Neural progenitor cell (in vitro differentiated cells): ENCODE measurements at regions not wholly inside any gene's neighbourhood (a gene's known extent, or its start where the extent isn't known, plus 50 kb on each side); places are given as distances from the start of the nearest gene placed in this dataset.

ENCODE experiments used
- DNase-seq: peaks from one replicate; pipeline ENCODE4 v3.0.0-alpha.2; 2016; ENCODE audit warnings: low spot score
- H2AFZ ChIP-seq: fragments of 200-600 bp; sonication (generic); replicated peaks from 2 replicates; pipeline ENCODE4 v1.6.1; 2016; ENCODE audit warnings: antibody characterized with exemption
- H3F3A ChIP-seq: fragments of 200-600 bp; sonication (generic); 2 replicates; pipeline ENCODE4 v1.6.1; 2016; ENCODE audit warnings: antibody characterized with exemption, low read depth
- H3K27ac ChIP-seq: fragments of 200-600 bp; sonication (generic); 2 replicates; pipeline ENCODE4 v1.5.1; 2016; ENCODE audit warnings: mild to moderate bottlenecking
- H3K27me3 ChIP-seq: fragments of 200-600 bp; sonication (generic); 2 replicates; pipeline ENCODE4 v1.6.1; 2016; ENCODE audit warnings: mild to moderate bottlenecking, moderate library complexity
- H3K36me3 ChIP-seq: fragments of 200-600 bp; sonication (generic); 2 replicates; pipeline ENCODE4 v1.5.1; 2016
- H3K4me1 ChIP-seq: fragments of 200-600 bp; sonication (generic); 2 replicates; pipeline ENCODE4 v1.6.1; 2016; ENCODE audit warnings: mixed run types
- H3K4me2 ChIP-seq: fragments of 200-600 bp; sonication (generic); 2 replicates; pipeline ENCODE4 v1.6.1; 2016
- H3K4me3 ChIP-seq: fragments of 200-600 bp; sonication (generic); 2 replicates; pipeline ENCODE4 v1.5.1; 2016
- H3K79me2 ChIP-seq: fragments of 200-600 bp; sonication (generic); 2 replicates; pipeline ENCODE4 v1.6.1; 2016; ENCODE audit warnings: low read depth
- H3K9ac ChIP-seq: fragments of 200-600 bp; sonication (generic); 2 replicates; pipeline ENCODE4 v1.6.1; 2016
- H3K9me3 ChIP-seq: fragments of 200-600 bp; sonication (generic); 2 replicates; pipeline ENCODE4 v1.5.1; 2016; ENCODE audit warnings: low read depth
- H4K20me1 ChIP-seq: fragments of 200-600 bp; sonication (generic); 2 replicates; pipeline ENCODE4 v1.6.1; 2016; ENCODE audit warnings: low read depth
- H3K27ac Mint-ChIP-seq: 3 replicates; pipeline ENCODE4 v1.8.0; 2021; ENCODE audit warnings: mixed read lengths
- H3K27me3 Mint-ChIP-seq: 2 replicates; pipeline ENCODE4 v1.8.0; 2022; ENCODE audit warnings: low read depth, mild to moderate bottlenecking, inconsistent platforms, moderate library complexity, mixed read lengths; ENCODE audit not compliant: insufficient read depth
- H3K36me3 Mint-ChIP-seq: 3 replicates; pipeline ENCODE4 v1.8.0; 2021; ENCODE audit warnings: mixed read lengths
- H3K4me1 Mint-ChIP-seq: 3 replicates; pipeline ENCODE4 v1.8.0; 2021; ENCODE audit warnings: mixed read lengths
- H3K4me3 Mint-ChIP-seq: 3 replicates; pipeline ENCODE4 v1.8.0; 2021; ENCODE audit warnings: mild to moderate bottlenecking, moderate library complexity, mixed read lengths
- H3K9me3 Mint-ChIP-seq: 3 replicates; pipeline ENCODE4 v1.8.0; 2020; ENCODE audit warnings: mixed read lengths
- CTCF ChIP-seq: fragments of 200-600 bp; sonication (generic); IDR thresholded peaks from 2 replicates; pipeline ENCODE4 v1.5.1; 2017; ENCODE audit warnings: antibody characterized with exemption, mild to moderate bottlenecking
- EZH2 ChIP-seq: fragments of 200-600 bp; sonication (generic); IDR thresholded peaks from 2 replicates; pipeline ENCODE4 v1.6.1; 2017; ENCODE audit warnings: antibody characterized with exemption, mild to moderate bottlenecking, moderate library complexity
- EZH2phosphoT487 ChIP-seq: fragments of 200-600 bp; sonication (generic); IDR thresholded peaks from 2 replicates; pipeline ENCODE4 v1.6.1; 2017; ENCODE audit warnings: antibody characterized with exemption

GRCh38 chr7:67823345-67823744, 826.7 kb downstream of the TYW1 start:
- no peaks in the 10 kb centered on the region for H4K20me1 ChIP-seq
- no peak for TF ChIP-seq EZH2
- no peak for TF ChIP-seq CTCF
- TF ChIP-seq EZH2phosphoT487 = no peak
- no peaks in the 10 kb centered on the region for H3K9me3 ChIP-seq
- no peaks in the 10 kb centered on the region for H3K27me3 ChIP-seq
- H3F3A ChIP-seq = no peaks in the 10 kb centered on the region
- Mint-ChIP-seq H3K36me3 (no peaks in the 10 kb centered on the region), H3K4me3 (no peak overlapping the region), H3K9me3 (peaks cover 4% of the 10 kb centered on the region), H3K4me1 (no peaks in the 10 kb centered on the region), H3K27ac (no peak overlapping the region), H3K27me3 (peaks cover 11% of the 10 kb centered on the region)
- H3K9ac ChIP-seq = no peak overlapping the region
- H2AFZ ChIP-seq = no peak overlapping the region
- DNase-seq = no peak
- no peak overlapping the region for H3K4me3 ChIP-seq
- H3K36me3 ChIP-seq = no peaks in the 10 kb centered on the region
- no peak overlapping the region for H3K27ac ChIP-seq
- no peaks in the 10 kb centered on the region for H3K4me1 ChIP-seq
- H3K4me2 ChIP-seq = no peak overlapping the region
- no peaks in the 10 kb centered on the region for H3K79me2 ChIP-seq

- H3F3A ChIP-seq = no peaks in the 10 kb centered on the region
- Mint-ChIP-seq H3K4me1 (no peaks in the 10 kb centered on the region), H3K36me3 (no peaks in the 10 kb centered on the region), H3K27ac (no peak overlapping the region), H3K4me3 (no peak overlapping the region), H3K9me3 (peaks cover 4% of the 10 kb centered on the region), H3K27me3 (peaks cover 9% of the 10 kb centered on the region)
- no peak overlapping the region for H3K9ac ChIP-seq
- H3K9me3 ChIP-seq = no peaks in the 10 kb centered on the region
- H3K27me3 ChIP-seq = no peaks in the 10 kb centered on the region
- no peak overlapping the region for H2AFZ ChIP-seq
- TF ChIP-seq EZH2phosphoT487 (no peak), EZH2 (no peak)
- no peak overlapping the region for H3K4me2 ChIP-seq
- no peaks in the 10 kb centered on the region for H4K20me1 ChIP-seq
- no peaks in the 10 kb centered on the region for H3K36me3 ChIP-seq
- H3K4me3 ChIP-seq = no peak overlapping the region
- H3K79me2 ChIP-seq = no peaks in the 10 kb centered on the region
- no peak for DNase-seq
- H3K27ac ChIP-seq = no peak overlapping the region
- no peaks in the 10 kb centered on the region for H3K4me1 ChIP-seq
Measured at GRCh38 chr7:67825356-67825755, 828.7 kb downstream of the TYW1 start.

- Histone ChIP-seq H3K4me1 (peaks cover 9% of the 10 kb centered on the region), H3K79me2 (no peaks in the 10 kb centered on the region), H3K27me3 (no peaks in the 10 kb centered on the region), H3K4me3 (no peak overlapping the region), H4K20me1 (no peaks in the 10 kb centered on the region), H3K9ac (no peak overlapping the region), H3K27ac (no peak overlapping the region), H3K4me2 (no peak overlapping the region), H2AFZ (no peak overlapping the region), H3F3A (no peaks in the 10 kb centered on the region), H3K36me3 (no peaks in the 10 kb centered on the region), H3K9me3 (no peaks in the 10 kb centered on the region)
- no peak for DNase-seq
- Mint-ChIP-seq H3K4me1 (peaks cover 12% of the 10 kb centered on the region), H3K36me3 (no peaks in the 10 kb centered on the region), H3K27me3 (peaks cover 4% of the 10 kb centered on the region), H3K4me3 (no peak overlapping the region), H3K27ac (no peak overlapping the region), H3K9me3 (peaks cover 5% of the 10 kb centered on the region)
- TF ChIP-seq EZH2 (no peak), EZH2phosphoT487 (no peak), CTCF (no peak)
Measured at GRCh38 chr7:67841896-67842295, 845.3 kb downstream of the TYW1 start.

- Histone ChIP-seq H3K9me3 (no peaks in the 10 kb centered on the region), H3K27me3 (no peaks in the 10 kb centered on the region), H4K20me1 (no peaks in the 10 kb centered on the region), H3K9ac (no peak overlapping the region), H3K4me2 (no peak overlapping the region), H3K27ac (no peak overlapping the region), H3K36me3 (no peaks in the 10 kb centered on the region), H3K4me1 (peaks cover 9% of the 10 kb centered on the region), H3K4me3 (no peak overlapping the region), H3K79me2 (no peaks in the 10 kb centered on the region), H3F3A (no peaks in the 10 kb centered on the region), H2AFZ (no peak overlapping the region)
- Mint-ChIP-seq H3K27ac (no peak overlapping the region), H3K27me3 (peaks cover 4% of the 10 kb centered on the region), H3K9me3 (peaks cover 5% of the 10 kb centered on the region), H3K4me3 (no peak overlapping the region), H3K36me3 (no peaks in the 10 kb centered on the region), H3K4me1 (peaks cover 12% of the 10 kb centered on the region)
- TF ChIP-seq EZH2phosphoT487 = no peak
- no peak for DNase-seq
Measured at GRCh38 chr7:67842571-67842970, 845.9 kb downstream of the TYW1 start.
